Activated CD8-positive, alpha-beta T cell treated with anti-CD3 and anti-CD28 coated beads for 36 hours (primary cell): ENCODE measurements at regions not wholly inside any gene's neighbourhood (a gene's known extent, or its start where the extent isn't known, plus 50 kb on each side); places are given as distances from the start of the nearest gene placed in this dataset.

Experiments
- ATAC-seq: fragments of 200-7000 bp; cut with Tn5 transposase; one replicate; pipeline ENCODE4 v1.10.0; 2021; ENCODE audit warnings: mild to moderate bottlenecking, moderate library complexity
- CTCF ChIA-PET: fragments of 350-600 bp; sonication (Branson Sonifier 250); formaldehyde crosslinking; loops from one replicate; lab custom pipeline; 2021; ENCODE audit warnings: antibody characterized with exemption; lab: Charles Lee
- POLR2A ChIA-PET: fragments of 350-600 bp; sonication (Branson Sonifier 250); formaldehyde crosslinking; loops from one replicate; lab custom pipeline; 2021; ENCODE audit warnings: antibody characterized with exemption; lab: Charles Lee
- DNase-seq: peaks from one replicate; pipeline ENCODE4 v3.0.0-alpha.2; 2020
- H3K27ac Mint-ChIP-seq: one replicate; pipeline ENCODE4 v1.8.0; 2021; ENCODE audit warnings: mild to moderate bottlenecking, mixed read lengths
- H3K27me3 Mint-ChIP-seq: one replicate; pipeline ENCODE4 v1.8.0; 2021; ENCODE audit warnings: mixed read lengths
- H3K36me3 Mint-ChIP-seq: one replicate; pipeline ENCODE4 v1.8.0; 2021; ENCODE audit warnings: low read depth, mixed read lengths
- H3K4me1 Mint-ChIP-seq: one replicate; pipeline ENCODE4 v1.8.0; 2021; ENCODE audit warnings: low read depth, mixed read lengths
- H3K4me3 Mint-ChIP-seq: one replicate; pipeline ENCODE4 v1.8.0; 2021; ENCODE audit warnings: mild to moderate bottlenecking, moderate library complexity, mixed read lengths
- H3K9me3 Mint-ChIP-seq: one replicate; pipeline ENCODE4 v1.8.0; 2021; ENCODE audit warnings: mixed read lengths
- CTCF ChIP-seq: fragments of 200-600 bp; IDR thresholded peaks from one replicate; pipeline ENCODE4 v1.8.0; 2022; ENCODE audit warnings: antibody characterized with exemption, mild to moderate bottlenecking
- intact Hi-C: fragments of 100-400 bp; cut with micrococcal nuclease; formaldehyde crosslinking; loops from one replicate; pipeline ENCODE4 v1.10.0; 2022

DNA sequence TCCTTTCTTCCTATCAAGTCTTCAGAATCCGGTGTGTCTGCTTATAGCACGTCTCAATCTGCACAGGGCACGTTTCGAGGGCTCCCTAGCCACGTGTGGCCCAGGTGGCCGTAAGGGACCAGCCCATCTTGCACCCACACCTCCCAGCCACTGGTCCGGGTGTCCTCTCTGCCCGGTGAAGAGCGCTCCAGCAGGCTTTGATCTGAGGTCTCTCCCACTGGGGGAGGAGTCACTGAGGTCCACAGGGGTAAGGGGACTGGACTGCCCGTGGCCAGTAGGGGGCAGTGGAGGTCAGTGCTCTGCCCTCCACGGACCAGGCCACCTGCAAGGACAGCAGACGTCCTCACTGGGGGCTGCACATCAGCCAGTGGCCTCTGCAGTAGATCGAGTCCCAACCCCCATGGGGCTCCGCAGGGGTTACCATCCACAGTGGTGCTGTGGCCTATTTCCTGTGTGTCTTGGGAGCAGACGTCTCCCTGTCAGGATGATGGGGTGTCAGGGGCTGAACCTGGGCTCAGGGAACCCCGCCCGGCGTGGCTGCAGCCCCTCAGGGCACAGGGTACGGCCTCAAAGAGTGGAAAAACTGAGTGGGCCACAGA lies 204.1 kb upstream of the CIBAR2 start:
- TF ChIP-seq CTCF = peak; percentile 70
- no peaks in the 10 kb centered on the region for H3K27me3 Mint-ChIP-seq
- H3K9me3 Mint-ChIP-seq = no peaks in the 10 kb centered on the region
- CTCF ChIA-PET = no interaction called here
- POLR2A ChIA-PET = no interaction called here
- no peak overlapping the region for H3K27ac Mint-ChIP-seq
- H3K4me1 Mint-ChIP-seq = peaks cover 7% of the 10 kb centered on the region
- DNase-seq (peak; percentile 60), ATAC-seq (peak; percentile 96)
- no peaks in the 10 kb centered on the region for H3K36me3 Mint-ChIP-seq
- intact Hi-C loops = no loop called here
- H3K4me3 Mint-ChIP-seq = no peak overlapping the region

- DNase-seq = no peak
- ATAC-seq = no peak
- H3K36me3 Mint-ChIP-seq = no peaks in the 10 kb centered on the region
- no peaks in the 10 kb centered on the region for H3K9me3 Mint-ChIP-seq
- no peak for TF ChIP-seq CTCF
- no peaks in the 10 kb centered on the region for H3K27me3 Mint-ChIP-seq
- POLR2A ChIA-PET = no interaction called here
- intact Hi-C loops = no loop called here
- H3K4me1 Mint-ChIP-seq = peaks cover 4% of the 10 kb centered on the region
- H3K27ac Mint-ChIP-seq = no peak overlapping the region
- no peak overlapping the region for H3K4me3 Mint-ChIP-seq
- CTCF ChIA-PET = interaction anchor here (1.6 kb wide), 1 partner anchor 13 kb away, joined by 7 read pairs; no protein-coding TSS in a partner anchor
These were observed 204.7 kb upstream of the CIBAR2 start for GRCh38 chr16:85316944-85317343.

DNA sequence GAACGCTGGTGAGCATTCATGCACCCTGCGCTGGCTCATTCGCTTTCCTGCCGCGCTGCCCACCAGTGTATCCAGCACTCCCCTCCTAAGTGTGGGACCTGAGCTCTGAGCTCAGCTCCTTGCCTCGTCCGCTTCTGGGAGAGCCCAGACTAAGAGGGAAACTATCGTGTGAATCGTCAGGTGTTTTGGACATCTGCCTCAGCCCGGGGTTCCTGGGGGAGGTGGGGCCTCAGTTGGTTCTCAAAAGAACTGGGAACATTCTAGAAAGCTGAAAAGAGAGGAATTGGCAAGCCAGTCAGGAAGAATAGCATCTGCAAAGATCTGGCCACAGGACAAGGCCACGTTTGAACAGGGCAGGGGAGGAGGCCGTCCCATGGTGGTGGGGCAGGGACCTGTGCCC lies 205.4 kb upstream of the CIBAR2 start:
- ChIA-PET CTCF (interaction anchor here (1.6 kb wide), 1 partner anchor 13 kb away, joined by 7 read pairs; no protein-coding TSS in a partner anchor), POLR2A (no interaction called here)
- no peaks in the 10 kb centered on the region for H3K27me3 Mint-ChIP-seq
- TF ChIP-seq CTCF = no peak
- no peak overlapping the region for H3K4me3 Mint-ChIP-seq
- ATAC-seq (no peak), DNase-seq (no peak)
- intact Hi-C loops = no loop called here
- H3K36me3 Mint-ChIP-seq = no peaks in the 10 kb centered on the region
- no peaks in the 10 kb centered on the region for H3K4me1 Mint-ChIP-seq
- H3K27ac Mint-ChIP-seq = no peak overlapping the region
- H3K9me3 Mint-ChIP-seq = no peaks in the 10 kb centered on the region

DNA sequence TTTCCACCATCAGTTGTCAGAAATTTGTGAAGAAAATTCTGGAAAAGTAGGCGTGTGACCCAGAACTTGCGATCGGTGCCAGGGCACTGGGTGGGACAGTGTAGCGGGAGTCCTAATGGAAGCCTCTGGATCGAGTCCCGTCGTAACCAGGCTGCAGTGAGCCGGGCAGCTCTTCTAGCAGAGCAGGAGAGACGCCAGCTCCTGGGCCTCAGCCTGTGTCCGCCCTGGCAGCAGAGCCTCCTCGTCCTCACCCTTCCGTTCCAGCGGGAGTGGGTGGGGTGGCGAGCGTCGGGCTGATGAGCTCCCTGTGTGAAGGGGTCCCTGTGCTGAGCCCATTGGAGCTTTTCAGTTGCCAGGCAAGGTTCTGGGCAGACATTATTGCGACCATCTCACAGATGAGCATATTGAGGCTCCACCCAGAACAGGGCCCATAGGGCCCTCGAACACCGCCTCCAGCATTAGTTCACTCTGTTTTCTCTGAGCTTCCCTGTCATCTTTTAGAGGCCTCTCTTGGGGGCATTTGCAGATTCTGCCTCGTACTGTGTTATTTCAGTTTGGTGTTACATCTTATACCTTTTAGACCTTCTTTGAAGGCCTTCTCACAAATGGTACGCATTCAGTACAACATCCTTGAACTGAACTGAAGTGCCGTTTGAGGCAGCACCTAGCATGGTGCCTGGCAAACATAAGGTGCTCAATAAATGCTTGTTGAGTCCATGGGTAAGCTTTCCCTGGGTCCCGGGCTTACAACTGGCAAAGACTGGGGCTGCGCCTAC lies 207.1 kb upstream of the CIBAR2 start:
- no peak overlapping the region for H3K4me3 Mint-ChIP-seq
- no peak for DNase-seq
- no peak for TF ChIP-seq CTCF
- no peaks in the 10 kb centered on the region for H3K4me1 Mint-ChIP-seq
- no peaks in the 10 kb centered on the region for H3K27me3 Mint-ChIP-seq
- no peaks in the 10 kb centered on the region for H3K36me3 Mint-ChIP-seq
- POLR2A ChIA-PET = interaction anchor here (1.0 to 1.1 kb wide), 2 partner anchors 15 to 48 kb away, joined by 3 read pairs; no protein-coding TSS in a partner anchor
- no peaks in the 10 kb centered on the region for H3K9me3 Mint-ChIP-seq
- CTCF ChIA-PET = no interaction called here
- no peak for ATAC-seq
- intact Hi-C loops = no loop called here
- H3K27ac Mint-ChIP-seq = no peak overlapping the region

DNA sequence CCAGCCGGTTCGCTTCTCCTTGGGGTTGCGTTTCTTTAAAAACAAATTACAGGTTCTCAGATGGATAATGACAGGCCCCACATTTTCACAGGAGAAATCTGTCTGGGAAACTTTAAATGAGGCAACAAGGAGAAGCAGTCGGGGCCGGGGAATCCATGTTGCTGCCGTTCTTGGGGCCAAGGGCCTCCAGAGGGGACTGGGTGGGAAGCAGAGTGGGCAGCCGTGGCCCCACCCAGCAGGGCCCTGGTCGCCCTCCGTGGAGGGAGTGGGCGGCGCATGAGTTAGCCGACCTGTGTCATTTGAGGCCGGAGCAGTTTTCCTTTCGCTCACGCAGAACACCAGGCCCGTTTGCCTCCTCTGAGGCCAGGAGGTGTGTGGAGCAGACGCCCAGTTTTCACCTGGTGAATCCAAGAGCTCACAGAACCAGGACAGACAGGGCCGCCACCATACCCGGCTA lies 207.7 kb upstream of the CIBAR2 start:
- Mint-ChIP-seq H3K36me3 (no peaks in the 10 kb centered on the region), H3K9me3 (no peaks in the 10 kb centered on the region), H3K27me3 (no peaks in the 10 kb centered on the region), H3K4me3 (no peak overlapping the region), H3K27ac (no peak overlapping the region), H3K4me1 (no peaks in the 10 kb centered on the region)
- DNase-seq (no peak), ATAC-seq (no peak)
- TF ChIP-seq CTCF = no peak
- ChIA-PET CTCF (interaction anchor here (1.2 kb wide), 1 partner anchor 23 kb away, joined by 4 read pairs; no protein-coding TSS in a partner anchor), POLR2A (interaction anchor here (1.1 kb wide), 1 partner anchor 47 kb away, joined by 3 read pairs; no protein-coding TSS in a partner anchor)
- intact Hi-C loops = no loop called here
